Glutamatergic neuron (in vitro differentiated cells): ENCODE measurements at regions not wholly inside any gene's neighbourhood (a gene's known extent, or its start where the extent isn't known, plus 50 kb on each side); places are given as distances from the start of the nearest gene placed in this dataset.

Experiments
- DNase-seq: peaks from one replicate; pipeline ENCODE4 v3.0.0; 2022
- H3K27ac Mint-ChIP-seq: one replicate; pipeline ENCODE4 v1.8.0; 2020; ENCODE audit warnings: mild to moderate bottlenecking, mixed read lengths, inconsistent platforms; ENCODE audit not compliant: unreplicated experiment
- H3K27me3 Mint-ChIP-seq: one replicate; pipeline ENCODE4 v1.8.0; 2020; ENCODE audit warnings: mild to moderate bottlenecking, moderate library complexity, mixed read lengths, inconsistent platforms; ENCODE audit not compliant: unreplicated experiment
- H3K36me3 Mint-ChIP-seq: one replicate; pipeline ENCODE4 v1.8.0; 2020; ENCODE audit warnings: mild to moderate bottlenecking, mixed read lengths, inconsistent platforms; ENCODE audit not compliant: unreplicated experiment
- H3K4me1 Mint-ChIP-seq: one replicate; pipeline ENCODE4 v1.8.0; 2020; ENCODE audit warnings: mild to moderate bottlenecking, low read depth, mixed read lengths, inconsistent platforms; ENCODE audit not compliant: unreplicated experiment
- H3K4me3 Mint-ChIP-seq: one replicate; pipeline ENCODE4 v1.8.0; 2020; ENCODE audit warnings: mild to moderate bottlenecking, mixed read lengths, inconsistent platforms; ENCODE audit not compliant: unreplicated experiment
- H3K9me3 Mint-ChIP-seq: one replicate; pipeline ENCODE4 v1.8.0; 2020; ENCODE audit warnings: mild to moderate bottlenecking, moderate library complexity, mixed read lengths, inconsistent platforms; ENCODE audit not compliant: unreplicated experiment
- TF ChIP-seq, protein P1 (sequence below): fragments of 200-600 bp; sonication (generic); IDR thresholded peaks from one replicate; pipeline ENCODE4 v1.5.0; 2021; ENCODE audit not compliant: partially characterized antibody, unreplicated experiment

- Mint-ChIP-seq H3K27ac (no peak overlapping the region), H3K4me1 (peaks cover 16% of the 10 kb centered on the region), H3K36me3 (peaks cover 13% of the 10 kb centered on the region), H3K27me3 (peaks cover 9% of the 10 kb centered on the region), H3K4me3 (no peak overlapping the region), H3K9me3 (peaks cover 19% of the 10 kb centered on the region)
- TF ChIP-seq, protein P1, sequence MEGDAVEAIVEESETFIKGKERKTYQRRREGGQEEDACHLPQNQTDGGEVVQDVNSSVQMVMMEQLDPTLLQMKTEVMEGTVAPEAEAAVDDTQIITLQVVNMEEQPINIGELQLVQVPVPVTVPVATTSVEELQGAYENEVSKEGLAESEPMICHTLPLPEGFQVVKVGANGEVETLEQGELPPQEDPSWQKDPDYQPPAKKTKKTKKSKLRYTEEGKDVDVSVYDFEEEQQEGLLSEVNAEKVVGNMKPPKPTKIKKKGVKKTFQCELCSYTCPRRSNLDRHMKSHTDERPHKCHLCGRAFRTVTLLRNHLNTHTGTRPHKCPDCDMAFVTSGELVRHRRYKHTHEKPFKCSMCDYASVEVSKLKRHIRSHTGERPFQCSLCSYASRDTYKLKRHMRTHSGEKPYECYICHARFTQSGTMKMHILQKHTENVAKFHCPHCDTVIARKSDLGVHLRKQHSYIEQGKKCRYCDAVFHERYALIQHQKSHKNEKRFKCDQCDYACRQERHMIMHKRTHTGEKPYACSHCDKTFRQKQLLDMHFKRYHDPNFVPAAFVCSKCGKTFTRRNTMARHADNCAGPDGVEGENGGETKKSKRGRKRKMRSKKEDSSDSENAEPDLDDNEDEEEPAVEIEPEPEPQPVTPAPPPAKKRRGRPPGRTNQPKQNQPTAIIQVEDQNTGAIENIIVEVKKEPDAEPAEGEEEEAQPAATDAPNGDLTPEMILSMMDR: no peak
- DNase-seq: peak; percentile 4
Measured at GRCh38 chr14:101064121-101064661, 160.7 kb upstream of the RTL1 start.

- H3K27me3 Mint-ChIP-seq: peaks cover 9% of the 10 kb centered on the region
- H3K9me3 Mint-ChIP-seq: peaks cover 19% of the 10 kb centered on the region
- peaks cover 16% of the 10 kb centered on the region for H3K4me1 Mint-ChIP-seq
- peaks cover 13% of the 10 kb centered on the region for H3K36me3 Mint-ChIP-seq
- no peak overlapping the region for H3K27ac Mint-ChIP-seq
- DNase-seq: no peak
- H3K4me3 Mint-ChIP-seq: no peak overlapping the region
- TF ChIP-seq, protein P1: no peak
Measured at GRCh38 chr14:101064718-101065117, 161.2 kb upstream of the RTL1 start.

- TF ChIP-seq, protein P1: no peak
- no peak overlapping the region for H3K27ac Mint-ChIP-seq
- H3K4me1 Mint-ChIP-seq: peaks cover 16% of the 10 kb centered on the region
- peaks cover 9% of the 10 kb centered on the region for H3K27me3 Mint-ChIP-seq
- DNase-seq: peak; percentile 10
- peaks cover 17% of the 10 kb centered on the region for H3K9me3 Mint-ChIP-seq
- no peak overlapping the region for H3K4me3 Mint-ChIP-seq
- H3K36me3 Mint-ChIP-seq: peaks cover 13% of the 10 kb centered on the region
Measured at GRCh38 chr14:101065246-101065645, 161.7 kb upstream of the RTL1 start.

DNA sequence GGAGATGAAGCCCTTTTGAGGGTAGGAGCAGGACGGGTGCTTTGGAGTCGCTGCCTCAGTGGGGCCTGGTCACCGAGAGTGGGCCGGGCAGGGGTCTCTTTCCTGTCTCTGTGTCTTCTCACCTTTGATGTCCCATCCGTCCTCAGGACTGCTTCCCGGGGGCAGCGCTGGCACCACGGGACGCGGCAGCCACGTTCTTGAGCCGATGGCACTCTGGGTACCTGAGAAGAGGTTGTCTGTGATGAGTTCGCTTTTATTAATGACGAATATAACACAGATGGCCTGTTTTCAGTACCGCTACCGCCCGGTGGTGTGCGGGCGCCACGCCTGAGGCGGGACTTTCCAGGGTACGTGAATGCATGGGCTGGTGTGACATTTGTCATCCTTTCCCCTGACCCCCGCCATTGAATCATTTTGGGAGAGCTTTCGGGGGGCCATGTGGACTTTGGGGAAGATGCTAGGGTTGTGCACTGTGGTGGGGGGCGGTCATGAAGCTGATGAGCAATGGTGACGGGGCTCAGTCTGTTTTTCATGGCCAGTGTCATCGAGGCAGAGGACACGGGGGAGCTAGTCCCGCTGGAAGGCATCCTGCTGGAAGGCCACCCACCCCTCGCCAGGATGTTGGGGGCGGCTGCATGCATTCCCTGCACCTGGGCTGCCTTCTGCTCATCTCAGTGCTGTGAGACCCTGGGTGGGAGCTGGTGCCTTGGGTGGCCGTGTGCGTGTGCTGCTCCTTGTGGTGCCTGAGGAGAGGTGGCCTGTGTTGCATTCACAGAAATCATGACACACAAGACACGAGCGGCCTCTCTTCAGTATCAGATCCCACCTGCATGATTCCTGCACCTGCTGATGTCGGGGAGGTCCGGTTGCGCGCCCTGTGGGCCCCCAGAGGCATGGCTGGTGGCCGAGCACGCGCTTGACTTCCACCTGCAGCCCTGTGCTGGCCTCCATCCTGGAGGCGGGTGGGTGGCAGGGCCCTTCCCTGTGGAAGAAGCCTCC lies 162.5 kb upstream of the RTL1 start:
- Mint-ChIP-seq H3K27ac (no peak overlapping the region), H3K4me1 (peaks cover 16% of the 10 kb centered on the region), H3K36me3 (peaks cover 11% of the 10 kb centered on the region), H3K4me3 (no peak overlapping the region), H3K9me3 (peaks cover 17% of the 10 kb centered on the region), H3K27me3 (peaks cover 9% of the 10 kb centered on the region)
- TF ChIP-seq, protein P1: no peak
- DNase-seq: peak; percentile 5
